Bronchial epithelial cell (primary cell): ENCODE measurements at regions not wholly inside any gene's neighbourhood (a gene's known extent, or its start where the extent isn't known, plus 50 kb on each side); places are given as distances from the start of the nearest gene placed in this dataset.

Experiments
- DNase-seq: peaks from one replicate; pipeline ENCODE4 v3.0.0-alpha.2; 2010; ENCODE audit warnings: low read depth
- FAIRE-seq: peaks from 2 replicates; lab custom pipeline; 2011; peaks lifted over from hg19 to GRCh38; lab: Jason Lieb, UNC
- H3K27me3 ChIP-seq: 2 replicates; pipeline ENCODE4 v1.5.1; 2011; ENCODE audit warnings: low read length; ENCODE audit not compliant: control insufficient read depth, insufficient read depth
- H3K36me3 ChIP-seq: 2 replicates; pipeline ENCODE4 v1.5.1; 2011; ENCODE audit warnings: low read length; ENCODE audit not compliant: control insufficient read depth, insufficient read depth
- H3K4me3 ChIP-seq: 2 replicates; pipeline ENCODE4 v1.5.1; 2011; ENCODE audit warnings: mild to moderate bottlenecking, low read depth, low read length, control low read depth
- TF ChIP-seq, protein P1 (sequence below): IDR thresholded peaks from 2 replicates; pipeline ENCODE4 v1.5.1; 2011; ENCODE audit warnings: mild to moderate bottlenecking, moderate library complexity, low read length, control low read depth, inconsistent platforms; ENCODE audit not compliant: insufficient read depth, severe bottlenecking

DNA sequence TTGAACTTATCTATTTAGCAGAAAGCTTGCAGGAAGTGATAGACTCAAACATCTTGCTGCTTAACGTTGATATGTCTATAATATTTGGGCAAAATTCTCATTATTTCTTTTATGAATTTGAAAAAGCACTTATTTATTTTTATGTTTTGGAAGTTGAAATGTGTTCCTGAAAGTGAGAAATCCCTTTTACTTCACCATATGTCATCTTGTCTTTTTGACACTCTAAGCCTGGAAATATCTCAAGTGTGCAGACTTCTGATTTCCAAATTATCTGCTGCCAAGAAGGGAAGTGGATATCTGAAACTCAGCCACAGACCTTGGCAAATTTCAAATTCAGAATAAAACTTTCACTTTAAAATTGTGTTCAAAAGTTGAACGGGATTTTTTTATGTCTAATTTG lies 368.7 kb upstream of the MANEA start:
- FAIRE-seq: no peak
- TF ChIP-seq, protein P1, sequence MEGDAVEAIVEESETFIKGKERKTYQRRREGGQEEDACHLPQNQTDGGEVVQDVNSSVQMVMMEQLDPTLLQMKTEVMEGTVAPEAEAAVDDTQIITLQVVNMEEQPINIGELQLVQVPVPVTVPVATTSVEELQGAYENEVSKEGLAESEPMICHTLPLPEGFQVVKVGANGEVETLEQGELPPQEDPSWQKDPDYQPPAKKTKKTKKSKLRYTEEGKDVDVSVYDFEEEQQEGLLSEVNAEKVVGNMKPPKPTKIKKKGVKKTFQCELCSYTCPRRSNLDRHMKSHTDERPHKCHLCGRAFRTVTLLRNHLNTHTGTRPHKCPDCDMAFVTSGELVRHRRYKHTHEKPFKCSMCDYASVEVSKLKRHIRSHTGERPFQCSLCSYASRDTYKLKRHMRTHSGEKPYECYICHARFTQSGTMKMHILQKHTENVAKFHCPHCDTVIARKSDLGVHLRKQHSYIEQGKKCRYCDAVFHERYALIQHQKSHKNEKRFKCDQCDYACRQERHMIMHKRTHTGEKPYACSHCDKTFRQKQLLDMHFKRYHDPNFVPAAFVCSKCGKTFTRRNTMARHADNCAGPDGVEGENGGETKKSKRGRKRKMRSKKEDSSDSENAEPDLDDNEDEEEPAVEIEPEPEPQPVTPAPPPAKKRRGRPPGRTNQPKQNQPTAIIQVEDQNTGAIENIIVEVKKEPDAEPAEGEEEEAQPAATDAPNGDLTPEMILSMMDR: no peak
- no peak overlapping the region for H3K4me3 ChIP-seq
- no peaks in the 10 kb centered on the region for H3K36me3 ChIP-seq
- no peaks in the 10 kb centered on the region for H3K27me3 ChIP-seq
- no peak for DNase-seq

DNA sequence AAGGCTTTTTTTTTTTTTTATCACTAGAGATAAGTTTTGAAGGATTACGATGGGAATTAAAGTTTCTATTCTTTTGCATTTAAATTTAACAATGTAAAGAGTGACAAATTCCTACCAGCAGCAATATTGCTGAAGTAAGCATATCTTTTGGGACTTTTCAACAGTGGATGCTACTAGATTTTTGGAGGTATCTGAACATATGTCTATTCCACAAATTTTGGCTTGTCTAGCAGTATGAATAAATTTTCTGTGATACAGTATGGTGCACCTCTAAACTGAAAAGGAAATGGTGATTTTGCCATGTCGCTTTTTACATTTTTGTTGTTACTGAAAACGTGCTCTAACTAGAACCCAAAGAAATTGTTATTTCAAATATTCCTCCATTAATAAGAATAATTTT lies 368.3 kb upstream of the MANEA start:
- TF ChIP-seq, protein P1: no peak
- DNase-seq: no peak
- Histone ChIP-seq H3K36me3 (no peaks in the 10 kb centered on the region), H3K4me3 (no peak overlapping the region), H3K27me3 (no peaks in the 10 kb centered on the region)
- FAIRE-seq: no peak

DNA sequence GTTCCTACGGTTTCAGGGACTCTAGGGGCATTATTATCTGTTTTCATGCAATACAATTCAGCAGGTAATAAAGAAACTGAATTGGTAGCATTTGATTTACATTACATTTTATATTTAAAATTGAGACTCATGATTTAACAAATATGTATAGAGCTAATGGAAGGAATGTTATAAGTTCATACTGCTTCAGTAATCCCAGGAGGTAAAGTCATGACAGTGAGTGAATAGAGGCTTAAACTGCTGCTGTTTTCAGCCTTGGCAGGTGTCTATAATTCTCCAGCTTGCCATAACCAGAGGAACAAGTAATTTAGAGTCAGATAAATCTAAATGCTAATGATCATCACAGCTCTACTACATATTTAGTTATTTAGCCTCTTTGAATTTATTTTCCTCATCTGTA lies 360.8 kb upstream of the MANEA start:
- FAIRE-seq: no peak

DNA sequence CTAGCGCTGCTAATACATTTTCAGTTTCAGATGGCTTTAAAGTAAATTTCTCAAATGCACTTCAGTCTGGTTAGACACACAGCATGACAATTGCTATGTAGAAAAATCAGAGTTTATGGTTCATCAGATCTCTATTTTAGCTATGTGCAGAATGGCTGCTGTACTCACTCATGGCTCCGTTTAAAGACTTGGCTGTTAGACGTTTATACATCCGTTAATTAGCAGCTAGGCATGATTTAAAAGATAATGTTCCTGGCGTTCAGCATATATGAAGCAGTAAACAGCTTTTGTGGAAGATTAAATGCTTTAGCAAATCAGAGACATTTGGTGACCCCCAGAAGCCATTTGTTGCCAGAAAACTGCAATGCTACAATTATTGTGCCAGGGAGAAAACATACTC lies 350.0 kb upstream of the MANEA start:
- Histone ChIP-seq H3K27me3 (peaks cover 2% of the 10 kb centered on the region), H3K4me3 (no peak overlapping the region), H3K36me3 (no peaks in the 10 kb centered on the region)
- TF ChIP-seq, protein P1: no peak
- FAIRE-seq (no peak), DNase-seq (no peak)

More for the DNA sequence above, 360.8 kb upstream of the MANEA start:
- Histone ChIP-seq H3K4me3 (no peak overlapping the region), H3K36me3 (no peaks in the 10 kb centered on the region), H3K27me3 (no peaks in the 10 kb centered on the region)
- no peak for DNase-seq
- TF ChIP-seq, protein P1: no peak

DNA sequence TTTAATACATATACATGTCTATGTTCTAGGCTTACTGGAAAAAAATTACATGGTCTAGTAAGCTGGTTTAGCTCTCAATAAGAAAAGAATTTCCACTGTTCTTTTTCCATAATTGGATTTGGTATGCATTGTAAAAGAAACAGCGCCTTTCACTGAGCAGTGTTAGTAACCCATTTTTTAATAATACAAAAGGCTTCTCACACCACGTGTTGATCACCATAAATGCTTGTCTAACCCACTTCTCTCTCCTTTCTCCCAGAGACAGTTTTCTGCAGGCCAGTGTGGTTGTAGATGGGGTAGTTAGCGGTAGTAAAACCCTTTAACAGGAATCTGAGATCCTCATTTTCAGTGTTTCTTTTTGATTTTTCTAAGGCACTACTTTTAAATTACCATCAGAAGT lies 348.7 kb upstream of the MANEA start:
- no peak for FAIRE-seq
- DNase-seq: no peak
- TF ChIP-seq, protein P1: no peak

DNA sequence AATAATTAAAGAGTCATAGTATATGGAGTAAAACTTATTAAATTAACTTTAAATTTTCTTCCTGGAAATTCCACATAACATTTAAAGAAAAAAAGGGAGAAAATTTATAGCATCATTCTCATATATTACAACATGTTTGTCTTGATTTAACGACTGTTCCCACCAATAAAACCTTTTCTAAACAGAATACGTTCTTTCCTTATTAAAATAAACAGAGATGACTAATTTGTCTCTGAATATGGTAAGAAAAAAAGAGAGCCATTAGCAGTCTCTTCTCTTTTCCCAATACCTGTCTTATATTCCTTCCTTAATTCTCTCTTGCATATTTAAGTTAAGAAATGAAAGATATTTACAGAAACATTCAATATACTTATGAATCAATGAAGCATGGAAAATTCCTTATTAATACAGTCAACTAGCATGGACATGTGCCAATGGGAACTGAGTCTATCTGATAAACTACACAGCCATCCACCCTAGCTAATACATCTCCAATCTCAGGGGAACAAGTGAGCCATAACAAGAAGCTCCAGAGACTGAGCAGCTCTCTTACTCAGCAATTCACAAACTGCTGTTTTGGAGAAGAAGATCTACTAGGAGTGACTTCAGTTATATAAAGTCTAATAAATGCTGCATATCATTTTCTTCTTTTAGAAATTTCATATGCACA lies 347.1 kb upstream of the MANEA start:
- DNase-seq: no peak
- Histone ChIP-seq H3K36me3 (no peaks in the 10 kb centered on the region), H3K27me3 (peaks cover 2% of the 10 kb centered on the region), H3K4me3 (no peak overlapping the region)
- TF ChIP-seq, protein P1: no peak
- FAIRE-seq: no peak

More for the DNA sequence above, 348.7 kb upstream of the MANEA start:
- no peak overlapping the region for H3K4me3 ChIP-seq
- no peaks in the 10 kb centered on the region for H3K36me3 ChIP-seq
- H3K27me3 ChIP-seq: peaks cover 2% of the 10 kb centered on the region
